Fibroblast of pulmonary artery (primary cell): ENCODE measurements at regions not wholly inside any gene's neighbourhood (a gene's known extent, or its start where the extent isn't known, plus 50 kb on each side); places are given as distances from the start of the nearest gene placed in this dataset.
"Not testable (repeated sequence)": the region's sequence is repeated elsewhere in the genome, so short reads cannot be mapped to it uniquely, and the experiment has no call there.

Experiments used
- DNase-seq: peaks from one replicate; pipeline ENCODE4 v3.0.0-alpha.2; 2010; ENCODE audit warnings: low read depth
- H3K4me3 ChIP-seq: replicated peaks from 2 replicates; pipeline ENCODE4 v1.5.1; 2011; ENCODE audit warnings: low read depth, mild to moderate bottlenecking, control low read depth, low read length, moderate library complexity
- TF ChIP-seq, protein P1 (sequence below): IDR thresholded peaks from 2 replicates; pipeline ENCODE4 v1.5.1; 2011; ENCODE audit warnings: mild to moderate bottlenecking, control low read depth, low read length, inconsistent platforms; ENCODE audit errors: missing control alignments

DNA sequence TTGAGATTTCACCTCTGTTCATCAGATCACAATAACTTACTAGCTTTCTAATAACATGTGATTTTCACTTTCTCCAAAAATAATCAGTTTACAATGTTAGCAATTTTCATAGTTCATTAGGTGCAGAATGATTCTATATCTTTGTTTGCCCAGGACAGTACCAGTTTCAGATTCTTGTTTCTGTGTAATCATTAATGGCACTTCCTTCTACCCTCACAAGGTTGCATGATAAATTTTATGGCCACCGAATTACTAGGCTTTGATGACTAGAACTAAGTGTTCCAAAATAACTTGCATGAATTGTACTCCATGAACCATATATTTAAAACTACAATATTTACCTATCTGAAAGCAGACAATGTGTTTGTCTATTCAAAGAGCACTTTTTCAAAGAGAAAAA lies 442.3 kb downstream of the EPHA7 start:
- DNase-seq: no peak
- TF ChIP-seq, protein P1, sequence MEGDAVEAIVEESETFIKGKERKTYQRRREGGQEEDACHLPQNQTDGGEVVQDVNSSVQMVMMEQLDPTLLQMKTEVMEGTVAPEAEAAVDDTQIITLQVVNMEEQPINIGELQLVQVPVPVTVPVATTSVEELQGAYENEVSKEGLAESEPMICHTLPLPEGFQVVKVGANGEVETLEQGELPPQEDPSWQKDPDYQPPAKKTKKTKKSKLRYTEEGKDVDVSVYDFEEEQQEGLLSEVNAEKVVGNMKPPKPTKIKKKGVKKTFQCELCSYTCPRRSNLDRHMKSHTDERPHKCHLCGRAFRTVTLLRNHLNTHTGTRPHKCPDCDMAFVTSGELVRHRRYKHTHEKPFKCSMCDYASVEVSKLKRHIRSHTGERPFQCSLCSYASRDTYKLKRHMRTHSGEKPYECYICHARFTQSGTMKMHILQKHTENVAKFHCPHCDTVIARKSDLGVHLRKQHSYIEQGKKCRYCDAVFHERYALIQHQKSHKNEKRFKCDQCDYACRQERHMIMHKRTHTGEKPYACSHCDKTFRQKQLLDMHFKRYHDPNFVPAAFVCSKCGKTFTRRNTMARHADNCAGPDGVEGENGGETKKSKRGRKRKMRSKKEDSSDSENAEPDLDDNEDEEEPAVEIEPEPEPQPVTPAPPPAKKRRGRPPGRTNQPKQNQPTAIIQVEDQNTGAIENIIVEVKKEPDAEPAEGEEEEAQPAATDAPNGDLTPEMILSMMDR: no peak

DNA sequence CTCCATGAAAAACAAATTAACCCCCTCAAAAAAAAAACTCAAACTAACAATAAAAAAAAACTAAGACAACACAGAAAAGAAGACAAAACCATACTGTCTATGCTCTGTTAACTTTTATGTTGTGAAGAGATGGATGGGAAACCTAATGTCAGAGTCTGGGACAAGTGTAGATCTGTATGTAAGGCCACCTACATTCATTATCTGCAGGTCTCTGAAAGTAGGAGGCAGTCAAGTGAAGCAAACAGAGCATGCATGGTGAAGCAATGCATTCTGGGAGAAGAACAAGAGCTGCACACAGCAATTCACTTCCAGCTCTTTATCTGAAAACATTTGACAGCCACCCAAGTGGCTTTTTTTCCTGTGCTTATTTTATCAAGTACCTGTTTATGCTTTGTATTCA lies 452.0 kb downstream of the EPHA7 start:
- TF ChIP-seq, protein P1: no peak
- no peak overlapping the region for H3K4me3 ChIP-seq

More for the DNA sequence above, 442.3 kb downstream of the EPHA7 start:
- H3K4me3 ChIP-seq: no peak overlapping the region

DNA sequence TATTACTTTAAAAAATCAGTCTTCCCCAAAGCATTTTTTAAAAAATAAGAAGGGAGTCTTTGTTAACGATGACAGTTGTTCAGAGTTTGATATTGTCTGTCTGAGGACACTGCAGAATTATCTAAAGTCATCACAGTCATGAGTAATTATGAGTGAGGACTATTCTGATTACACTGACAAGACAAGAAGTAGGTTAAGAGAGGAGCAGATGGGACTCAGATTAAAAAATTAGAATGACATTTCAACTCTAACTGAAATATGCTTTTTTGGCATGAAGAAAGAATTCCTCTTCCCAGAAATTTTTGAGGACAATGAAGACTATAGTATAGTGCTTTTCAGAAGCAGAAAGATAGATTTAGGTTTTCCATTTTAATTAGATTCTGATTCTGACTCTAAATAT lies 456.5 kb downstream of the EPHA7 start:
- TF ChIP-seq, protein P1: no peak
- no peak for DNase-seq
- H3K4me3 ChIP-seq: no peak overlapping the region

More for the DNA sequence above, 452.0 kb downstream of the EPHA7 start:
- DNase-seq: no peak

DNA sequence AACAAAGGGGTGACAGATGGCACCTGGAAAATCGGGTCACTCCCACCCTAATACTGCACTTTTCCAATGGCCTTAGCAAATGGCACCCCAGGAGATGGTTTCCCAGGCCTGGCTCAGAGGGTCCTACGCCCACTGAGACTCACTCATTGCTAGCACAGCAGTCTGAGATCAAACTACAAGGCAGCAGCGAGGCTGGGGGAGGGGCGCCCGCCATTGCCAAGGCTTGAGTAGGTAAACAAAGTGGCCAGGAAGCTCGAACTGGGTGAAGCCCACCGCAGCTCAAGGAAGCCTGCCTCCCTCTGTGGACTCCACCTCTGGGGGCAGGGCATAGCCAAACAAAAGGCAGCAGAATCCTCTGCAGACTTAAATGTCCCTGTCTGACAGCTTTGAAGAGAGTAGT lies 467.2 kb downstream of the EPHA7 start:
- DNase-seq, H3K4me3 ChIP-seq: not testable (repeated sequence)

DNA sequence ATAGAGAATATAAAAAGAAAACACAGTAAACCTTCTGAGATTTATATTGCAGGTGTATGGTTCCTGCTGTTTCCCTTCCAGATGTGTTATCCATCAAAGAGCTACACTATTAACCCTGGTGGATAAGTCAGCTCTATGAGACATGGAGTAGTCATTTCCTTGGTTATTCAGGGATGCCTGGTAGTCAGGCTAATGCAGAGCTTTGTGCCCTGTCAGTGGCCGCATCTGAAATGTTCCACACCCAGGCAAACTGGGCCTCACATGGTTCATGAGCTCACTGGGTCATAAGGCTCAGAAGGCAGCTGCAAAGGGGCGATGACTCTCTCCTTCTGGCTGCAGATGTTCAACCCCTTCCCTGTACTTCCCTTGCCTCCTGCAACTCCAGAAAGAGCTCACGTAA lies 473.6 kb downstream of the EPHA7 start:
- DNase-seq: peak; percentile 12
- TF ChIP-seq, protein P1: no peak
- no peak overlapping the region for H3K4me3 ChIP-seq

DNA sequence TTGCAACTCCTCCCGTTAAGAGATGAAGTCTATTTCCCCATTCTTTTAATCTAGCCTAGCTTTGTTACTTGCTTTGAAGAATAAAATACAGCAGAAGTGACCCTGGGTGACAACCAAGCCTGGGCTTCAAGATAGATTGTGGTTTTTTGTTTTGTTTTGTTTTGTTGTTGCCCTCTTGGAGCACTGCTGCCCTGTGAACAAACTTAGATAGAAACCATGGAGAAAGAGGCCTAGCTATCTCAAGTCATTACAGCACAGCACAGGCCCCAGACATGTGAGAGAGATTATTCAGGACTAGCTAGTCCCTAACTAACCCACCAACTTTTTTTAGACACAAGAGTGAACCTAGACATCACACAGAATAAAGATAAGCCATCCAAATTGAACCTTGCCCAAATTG lies 475.2 kb downstream of the EPHA7 start:
- no peak for DNase-seq
- no peak overlapping the region for H3K4me3 ChIP-seq
- TF ChIP-seq, protein P1: no peak

DNA sequence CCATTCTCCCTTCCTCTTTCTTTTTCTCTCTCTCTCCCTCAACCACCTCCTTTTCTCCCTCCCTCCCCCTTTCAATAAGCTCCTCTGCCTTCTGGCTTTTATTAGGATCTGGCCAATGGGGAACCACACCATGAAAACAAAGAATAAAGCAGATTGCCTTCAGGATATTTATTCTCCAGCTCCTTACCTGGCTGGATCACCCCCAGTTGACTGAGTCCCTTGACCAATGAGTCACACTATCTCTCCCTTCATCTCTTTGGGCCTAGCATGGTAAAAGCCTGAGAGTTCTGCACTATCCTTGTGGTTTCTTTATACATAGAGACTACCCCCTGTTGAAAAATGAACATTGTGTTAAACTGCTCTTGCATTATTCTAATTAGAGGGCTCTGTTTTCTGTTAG lies 476.8 kb downstream of the EPHA7 start:
- TF ChIP-seq, protein P1: no peak
- H3K4me3 ChIP-seq: no peak overlapping the region
- no peak for DNase-seq
